GM12878 (cell line): ENCODE measurements at regions not wholly inside any gene's neighbourhood (a gene's known extent, or its start where the extent isn't known, plus 50 kb on each side); places are given as distances from the start of the nearest gene placed in this dataset.

Experiments
- ATAC-seq: fragments of 200-7000 bp; cut with Tn5 transposase; 3 replicates; pipeline ENCODE4 v1.9.1; 2020; ENCODE audit warnings: mild to moderate bottlenecking, moderate library complexity
- BruUV-seq: library from RNA; stranded (reverse); fragments of 400-500 nt; replicated peaks from 2 replicates; lab custom pipeline; 2021; lab: Mats Ljungman, UMichigan
- CTCF ChIA-PET: fragments of 300-600 bp; sonication (Branson Sonifier 250); formaldehyde crosslinking; extraction: SDS; loops from one replicate; lab custom pipeline; 2021; ENCODE audit warnings: inconsistent platforms; lab: Yijun Ruan, JAX
- POLR2A ChIA-PET: fragments of 350-600 bp; formaldehyde crosslinking; extraction: SDS; loops from one replicate; lab custom pipeline; 2021; ENCODE audit warnings: inconsistent platforms; lab: Charles Lee
- RAD21 ChIA-PET: fragments of 300-600 bp; sonication (Branson Sonifier 250); formaldehyde crosslinking; loops from one replicate; lab custom pipeline; 2023; ENCODE audit warnings: antibody characterized with exemption; ENCODE audit not compliant: unreplicated experiment; lab: Charles Lee
- SMC1A ChIA-PET: fragments of 300-600 bp; sonication (Branson Sonifier 250); formaldehyde crosslinking; loops from one replicate; lab custom pipeline; 2023; ENCODE audit not compliant: unreplicated experiment, uncharacterized antibody; lab: Charles Lee
- DNase-seq: peaks from one replicate; pipeline ENCODE4 v3.0.0-alpha.2; 2011; ENCODE audit warnings: low read depth, low spot score
- FAIRE-seq: peaks from 3 replicates; lab custom pipeline; 2011; peaks lifted over from hg19 to GRCh38; lab: Jason Lieb, UNC
- H2AFZ ChIP-seq: 2 replicates; pipeline ENCODE4 v1.6.0; 2011; ENCODE audit warnings: low read depth, low read length, control low read depth; ENCODE audit not compliant: control insufficient read depth
- H3K27ac ChIP-seq: 2 replicates; pipeline ENCODE4 v1.5.1; 2011; ENCODE audit warnings: control low read depth; ENCODE audit not compliant: control insufficient read depth, insufficient read depth
- H3K27me3 ChIP-seq, 2 experiments: replicated peaks in 1 of 2; 2 replicates each; pipeline versions ENCODE4 v1.6.0 to v1.6.1; 2011; ENCODE audit warnings: low read length in 1 of 2; ENCODE audit not compliant: control insufficient read depth in 2 of 2, insufficient read depth in 2 of 2
- H3K36me3 ChIP-seq, 2 experiments: 2 replicates each; pipeline ENCODE4 v1.5.1; 2011; ENCODE audit warnings: low read length in 1 of 2; ENCODE audit not compliant: control insufficient read depth in 2 of 2, insufficient read depth in 2 of 2
- H3K4me1 ChIP-seq: 2 replicates; pipeline ENCODE4 v1.6.1; 2011; ENCODE audit warnings: mild to moderate bottlenecking, low read length, moderate library complexity, mixed read lengths; ENCODE audit not compliant: control insufficient read depth, insufficient read depth
- H3K4me2 ChIP-seq: 2 replicates; pipeline ENCODE4 v1.6.0; 2011; ENCODE audit warnings: control low read depth; ENCODE audit not compliant: control insufficient read depth, insufficient read depth
- H3K4me3 ChIP-seq: fragments of 200-600 bp; sonication (generic); 2 replicates; pipeline ENCODE4 v1.5.1; 2016
- H3K79me2 ChIP-seq: 2 replicates; pipeline ENCODE4 v1.6.0; 2011; ENCODE audit warnings: low read length; ENCODE audit not compliant: control insufficient read depth, insufficient read depth
- H3K9ac ChIP-seq: 2 replicates; pipeline ENCODE4 v1.8.0; 2011; ENCODE audit warnings: low read length, control low read depth, mixed read lengths; ENCODE audit not compliant: control insufficient read depth, insufficient read depth
- H3K9me3 ChIP-seq: replicated peaks from 3 replicates; pipeline ENCODE4 v1.5.1; 2011; ENCODE audit warnings: mild to moderate bottlenecking, low read length; ENCODE audit not compliant: control insufficient read depth, insufficient read depth
- H4K20me1 ChIP-seq: 2 replicates; pipeline ENCODE4 v1.6.0; 2011; ENCODE audit not compliant: control insufficient read depth, insufficient read depth
- ASH2L ChIP-seq: fragments of 300-600, 200-600 bp; sonication (generic); IDR thresholded peaks from 2 replicates; pipeline ENCODE4 v1.6.1; 2017; ENCODE audit warnings: low read depth, mild to moderate bottlenecking, borderline replicate concordance
- KDM1A ChIP-seq: fragments of 200-600 bp; sonication (generic); IDR thresholded peaks from 2 replicates; pipeline ENCODE4 v1.6.1; 2016; ENCODE audit warnings: borderline replicate concordance
- MEF2B ChIP-seq: fragments of 450-650 bp; IDR thresholded peaks from 2 replicates; pipeline ENCODE4 v1.6.1; 2018; ENCODE audit warnings: mild to moderate bottlenecking, moderate library complexity; ENCODE audit not compliant: partially characterized antibody, poor library complexity, severe bottlenecking
- NRF1 ChIP-seq: conservative IDR thresholded peaks from 2 replicates; pipeline ENCODE4 v1.6.1; 2011; ENCODE audit warnings: mild to moderate bottlenecking, low read depth, low read length, improper control_type of control experiment
- TAF1 ChIP-seq: IDR thresholded peaks from 2 replicates; pipeline ENCODE4 v1.6.1; 2011; ENCODE audit warnings: mild to moderate bottlenecking, low read depth, low read length, borderline replicate concordance
- TCF3 ChIP-seq: IDR thresholded peaks from 2 replicates; pipeline ENCODE4 v1.6.1; 2012; ENCODE audit warnings: low read depth, mild to moderate bottlenecking, low read length, borderline replicate concordance; ENCODE audit not compliant: insufficient read depth
- TCF7 ChIP-seq: IDR thresholded peaks from 2 replicates; pipeline ENCODE4 v1.6.1; 2014; ENCODE audit warnings: antibody characterized with exemption, borderline replicate concordance
- WGBS: methylation state at CpG from one replicate; pipeline ENCODE4 v1.1.6; 2016; ENCODE audit warnings: low lambda C conversion rate; ENCODE audit not compliant: insufficient replicate concordance, insufficient coverage; ENCODE audit errors: missing lambda C conversion rate; 5-methylcytosine and 5-hydroxymethylcytosine counted together
- in situ Hi-C: fragments of 300-500 bp; cut with MboI; formaldehyde crosslinking; loops from 9 replicates; pipeline ENCODE4 v1.14.3; 2018; ENCODE audit warnings: mixed read lengths
- intact Hi-C: fragments of 100-400 bp; cut with micrococcal nuclease; formaldehyde crosslinking; loops from one replicate; pipeline ENCODE4 v1.14.2; 2022; ENCODE audit not compliant: unreplicated experiment
- TF ChIP-seq, protein P1 (sequence below): fragments of 450-650 bp; formaldehyde crosslinking; IDR thresholded peaks from 2 replicates; pipeline ENCODE4 v1.4.0; 2022; ENCODE audit warnings: mild to moderate bottlenecking, moderate library complexity

DNA sequence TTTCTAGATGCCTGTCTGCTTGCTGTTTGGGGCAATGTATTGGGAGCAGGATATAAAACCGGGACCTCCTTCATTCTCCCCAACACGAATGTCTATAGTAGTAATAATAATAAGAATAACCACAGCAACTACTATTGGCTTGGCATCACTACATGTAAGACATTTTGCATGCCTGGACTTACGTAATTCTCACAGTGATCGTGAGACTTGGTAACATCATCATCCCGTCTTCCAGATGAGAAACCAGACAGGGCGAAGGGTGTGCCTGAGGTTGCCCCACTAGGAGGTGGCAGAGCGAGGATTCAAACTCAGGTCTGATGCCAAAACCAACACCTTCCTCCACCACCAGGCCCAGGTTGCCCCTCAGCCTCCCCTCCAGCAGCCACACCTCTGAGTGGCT, 185.1 kb downstream of the RGS3 start:
- no peak overlapping the region for H3K9ac ChIP-seq

More for the DNA sequence above, 185.1 kb downstream of the RGS3 start:
- Histone ChIP-seq H3K4me1 (no peaks in the 10 kb centered on the region), H4K20me1 (no peaks in the 10 kb centered on the region), H2AFZ (no peak overlapping the region), H3K4me3 (no peak overlapping the region), H3K9me3 (no peaks in the 10 kb centered on the region; the same call in 2 of the 3 replicates), H3K36me3 (no peaks in the 10 kb centered on the region), H3K27ac (no peak overlapping the region), H3K27me3 (no peaks in the 10 kb centered on the region), H3K79me2 (no peaks in the 10 kb centered on the region), H3K4me2 (no peak overlapping the region)
- WGBS, result 40% methylated on average over 7 of the region's 7 CpGs
- TF ChIP-seq, protein P1, sequence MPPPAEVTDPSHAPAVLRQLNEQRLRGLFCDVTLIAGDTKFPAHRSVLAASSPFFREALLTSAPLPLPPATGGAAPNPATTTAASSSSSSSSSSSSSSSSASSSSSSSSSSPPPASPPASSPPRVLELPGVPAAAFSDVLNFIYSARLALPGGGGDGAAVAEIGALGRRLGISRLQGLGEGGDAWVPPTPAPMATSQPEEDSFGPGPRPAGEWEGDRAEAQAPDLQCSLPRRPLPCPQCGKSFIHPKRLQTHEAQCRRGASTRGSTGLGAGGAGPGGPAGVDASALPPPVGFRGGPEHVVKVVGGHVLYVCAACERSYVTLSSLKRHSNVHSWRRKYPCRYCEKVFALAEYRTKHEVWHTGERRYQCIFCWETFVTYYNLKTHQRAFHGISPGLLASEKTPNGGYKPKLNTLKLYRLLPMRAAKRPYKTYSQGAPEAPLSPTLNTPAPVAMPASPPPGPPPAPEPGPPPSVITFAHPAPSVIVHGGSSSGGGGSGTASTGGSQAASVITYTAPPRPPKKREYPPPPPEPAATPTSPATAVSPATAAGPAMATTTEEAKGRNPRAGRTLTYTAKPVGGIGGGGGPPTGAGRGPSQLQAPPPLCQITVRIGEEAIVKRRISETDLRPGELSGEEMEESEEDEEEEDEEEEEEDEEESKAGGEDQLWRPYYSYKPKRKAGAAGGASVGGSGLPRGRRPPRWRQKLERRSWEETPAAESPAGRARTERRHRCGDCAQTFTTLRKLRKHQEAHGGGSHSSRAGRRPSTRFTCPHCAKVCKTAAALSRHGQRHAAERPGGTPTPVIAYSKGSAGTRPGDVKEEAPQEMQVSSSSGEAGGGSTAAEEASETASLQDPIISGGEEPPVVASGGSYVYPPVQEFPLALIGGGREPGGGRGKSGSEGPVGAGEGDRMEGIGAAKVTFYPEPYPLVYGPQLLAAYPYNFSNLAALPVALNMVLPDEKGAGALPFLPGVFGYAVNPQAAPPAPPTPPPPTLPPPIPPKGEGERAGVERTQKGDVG (CRISPR knock-in tag), result no peak
- TF ChIP-seq TCF7 (no peak), KDM1A (no peak), MEF2B (no peak), ASH2L (no peak), NRF1 (no peak), TCF3 (no peak), TAF1 (no peak)
- no peak for FAIRE-seq
- ChIA-PET CTCF (interaction anchor here (1.5 to 12.2 kb wide), 3 partner anchors 8 to 201 kb away, joined by 3 to 384 read pairs (median 6); no protein-coding TSS in a partner anchor), RAD21 (no interaction called here), POLR2A (no interaction called here), SMC1A (no interaction called here)
- intact Hi-C loops, result no loop called here
- DNase-seq, result no peak
- no TSS peak for BruUV-seq
- in situ Hi-C loops, result no loop called here
- no peak for ATAC-seq
